ENCODE measurements at regions not wholly inside any gene's neighbourhood (a gene's known extent, or its start where the extent isn't known, plus 50 kb on each side); places are given as distances from the start of the nearest gene placed in this dataset.

DNA sequence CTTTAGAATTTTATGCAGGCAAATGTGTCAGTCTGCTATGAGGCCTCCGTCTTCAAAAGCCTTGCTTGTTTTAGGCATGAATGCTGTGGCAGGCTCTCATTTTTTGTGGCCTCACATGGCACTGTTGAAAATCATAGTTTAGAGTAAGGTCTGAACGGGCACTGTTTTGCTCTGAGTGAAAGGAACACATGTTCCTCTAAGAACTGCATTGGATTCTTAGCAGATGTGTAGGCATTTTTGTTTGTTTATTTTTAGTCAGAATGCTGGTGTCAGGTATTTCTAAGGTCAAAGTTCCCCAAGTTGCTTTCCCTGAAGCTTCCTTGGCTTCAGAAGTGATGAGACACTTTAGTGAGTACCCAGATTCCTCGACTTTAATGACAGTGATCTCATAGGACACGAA lies 173.7 kb downstream of the HS3ST3B1 start:
- H3K4me3 ChIP-seq (replicated peaks; ENCODE audit: low read depth, low read length) = no peak overlapping the region
- TF ChIP-seq, protein P1, sequence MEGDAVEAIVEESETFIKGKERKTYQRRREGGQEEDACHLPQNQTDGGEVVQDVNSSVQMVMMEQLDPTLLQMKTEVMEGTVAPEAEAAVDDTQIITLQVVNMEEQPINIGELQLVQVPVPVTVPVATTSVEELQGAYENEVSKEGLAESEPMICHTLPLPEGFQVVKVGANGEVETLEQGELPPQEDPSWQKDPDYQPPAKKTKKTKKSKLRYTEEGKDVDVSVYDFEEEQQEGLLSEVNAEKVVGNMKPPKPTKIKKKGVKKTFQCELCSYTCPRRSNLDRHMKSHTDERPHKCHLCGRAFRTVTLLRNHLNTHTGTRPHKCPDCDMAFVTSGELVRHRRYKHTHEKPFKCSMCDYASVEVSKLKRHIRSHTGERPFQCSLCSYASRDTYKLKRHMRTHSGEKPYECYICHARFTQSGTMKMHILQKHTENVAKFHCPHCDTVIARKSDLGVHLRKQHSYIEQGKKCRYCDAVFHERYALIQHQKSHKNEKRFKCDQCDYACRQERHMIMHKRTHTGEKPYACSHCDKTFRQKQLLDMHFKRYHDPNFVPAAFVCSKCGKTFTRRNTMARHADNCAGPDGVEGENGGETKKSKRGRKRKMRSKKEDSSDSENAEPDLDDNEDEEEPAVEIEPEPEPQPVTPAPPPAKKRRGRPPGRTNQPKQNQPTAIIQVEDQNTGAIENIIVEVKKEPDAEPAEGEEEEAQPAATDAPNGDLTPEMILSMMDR (IDR thresholded peaks at IDR 0.05; ENCODE audit: low read depth, low read length, missing control alignments) = no peak
- no peak for DNase-seq (ENCODE audit: extremely low read depth, low read depth)

DNA sequence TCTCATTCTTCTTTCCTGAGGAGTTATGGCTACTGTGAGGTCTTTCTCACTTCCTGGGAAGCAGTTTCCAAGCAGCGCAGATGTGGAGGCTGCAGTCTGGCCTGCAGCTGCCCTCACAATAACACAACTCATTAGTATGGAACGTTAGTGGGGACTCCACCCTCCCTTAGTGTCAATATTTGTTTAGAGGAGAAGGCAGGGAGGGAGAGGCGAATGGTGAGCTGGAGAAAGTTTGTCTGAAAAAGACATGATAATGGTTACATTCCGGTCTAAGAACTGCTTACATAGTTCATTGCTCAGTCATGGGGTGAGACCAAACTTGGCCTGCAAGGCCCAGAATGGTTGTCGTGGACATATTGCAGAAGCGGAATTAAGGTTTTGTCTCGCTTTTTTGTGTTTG lies 170.2 kb downstream of the HS3ST3B1 start:
- TF ChIP-seq, protein P1 (IDR thresholded peaks at IDR 0.05; ENCODE audit: low read depth, low read length, missing control alignments) = no peak

GRCh38 chr17:14470417-14470816 lies 169.5 kb downstream of the HS3ST3B1 start:
- TF ChIP-seq, protein P1 (IDR thresholded peaks at IDR 0.05; ENCODE audit: low read depth, low read length, missing control alignments) = no peak
- DNase-seq (ENCODE audit: extremely low read depth, low read depth) = no peak
- H3K4me3 ChIP-seq (replicated peaks; ENCODE audit: low read depth, low read length) = no peak overlapping the region

More for the DNA sequence above, 170.2 kb downstream of the HS3ST3B1 start:
- H3K4me3 ChIP-seq (replicated peaks; ENCODE audit: low read depth, low read length) = no peak overlapping the region
- peak; percentile 81 for DNase-seq (ENCODE audit: extremely low read depth, low read depth)

DNA sequence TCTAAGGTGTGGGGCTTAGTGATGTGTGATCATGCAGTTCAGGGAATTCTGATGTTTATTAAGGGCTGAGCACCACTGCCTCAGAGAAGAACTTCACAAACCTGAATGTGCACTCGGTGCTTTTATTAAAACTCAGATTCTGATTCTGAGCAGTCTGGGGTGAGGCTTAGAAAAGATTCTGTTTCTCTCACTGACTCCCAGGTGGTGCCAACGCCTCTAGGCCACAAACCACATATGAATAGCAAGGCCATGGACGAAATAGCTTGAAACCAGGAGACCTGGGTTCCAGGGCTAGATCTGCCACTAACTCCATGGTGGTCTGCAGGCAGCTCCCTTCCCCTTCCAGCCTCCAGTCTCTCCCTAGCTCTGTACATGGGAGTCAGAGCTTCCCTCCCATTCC lies 169.1 kb downstream of the HS3ST3B1 start:
- TF ChIP-seq, protein P1 (IDR thresholded peaks at IDR 0.05; ENCODE audit: low read depth, low read length, missing control alignments) = no peak
- no peak overlapping the region for H3K4me3 ChIP-seq (replicated peaks; ENCODE audit: low read depth, low read length)
- DNase-seq (ENCODE audit: extremely low read depth, low read depth) = no peak

DNA sequence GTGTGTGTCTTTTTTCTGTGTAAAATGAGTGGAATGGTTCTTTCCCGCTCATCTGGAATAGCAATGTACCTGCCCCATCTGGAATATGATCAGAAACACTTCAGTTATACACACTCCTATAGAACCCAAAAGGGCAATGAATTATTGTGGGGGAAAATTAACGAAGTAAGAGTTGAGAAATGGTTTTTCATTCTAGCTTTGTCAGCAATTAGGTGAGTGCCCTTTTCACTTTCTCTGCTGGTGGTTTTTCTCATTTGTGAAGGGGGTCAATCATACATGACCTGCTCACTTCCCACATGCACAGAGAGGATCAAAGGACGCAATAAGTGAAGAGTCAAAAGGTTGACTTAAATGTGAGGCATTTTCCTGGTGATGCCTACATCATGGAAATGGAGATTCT lies 168.0 kb downstream of the HS3ST3B1 start:
- DNase-seq (ENCODE audit: extremely low read depth, low read depth) = no peak
- TF ChIP-seq, protein P1 (IDR thresholded peaks at IDR 0.05; ENCODE audit: low read depth, low read length, missing control alignments) = no peak
- no peak overlapping the region for H3K4me3 ChIP-seq (replicated peaks; ENCODE audit: low read depth, low read length)

GRCh38 chr17:14461227-14461548 lies 160.3 kb downstream of the HS3ST3B1 start:
- no peak overlapping the region for H3K4me3 ChIP-seq (replicated peaks; ENCODE audit: low read depth, low read length)
- no peak for DNase-seq (ENCODE audit: extremely low read depth, low read depth)
- TF ChIP-seq, protein P1 (IDR thresholded peaks at IDR 0.05; ENCODE audit: low read depth, low read length, missing control alignments) = no peak

GRCh38 chr17:14460516-14461226 lies 159.8 kb downstream of the HS3ST3B1 start:
- H3K4me3 ChIP-seq (replicated peaks; ENCODE audit: low read depth, low read length) = no peak overlapping the region
- no peak for DNase-seq (ENCODE audit: extremely low read depth, low read depth)
- TF ChIP-seq, protein P1 (IDR thresholded peaks at IDR 0.05; ENCODE audit: low read depth, low read length, missing control alignments) = no peak
